C4-2B (cell line): ENCODE measurements at regions not wholly inside any gene's neighbourhood (a gene's known extent, or its start where the extent isn't known, plus 50 kb on each side); places are given as distances from the start of the nearest gene placed in this dataset.

Experiments used
- H3K27ac ChIP-seq: fragments of 450-650 bp; 2 replicates; pipeline ENCODE4 v1.5.1; 2017
- CTCF ChIP-seq: fragments of 450-650 bp; conservative IDR thresholded peaks from 2 replicates; pipeline ENCODE4 v1.5.1; 2017; ENCODE audit warnings: mild to moderate bottlenecking
- ZFX ChIP-seq: fragments of 450-650 bp; IDR thresholded peaks from 2 replicates; pipeline ENCODE4 v1.6.1; 2017

DNA sequence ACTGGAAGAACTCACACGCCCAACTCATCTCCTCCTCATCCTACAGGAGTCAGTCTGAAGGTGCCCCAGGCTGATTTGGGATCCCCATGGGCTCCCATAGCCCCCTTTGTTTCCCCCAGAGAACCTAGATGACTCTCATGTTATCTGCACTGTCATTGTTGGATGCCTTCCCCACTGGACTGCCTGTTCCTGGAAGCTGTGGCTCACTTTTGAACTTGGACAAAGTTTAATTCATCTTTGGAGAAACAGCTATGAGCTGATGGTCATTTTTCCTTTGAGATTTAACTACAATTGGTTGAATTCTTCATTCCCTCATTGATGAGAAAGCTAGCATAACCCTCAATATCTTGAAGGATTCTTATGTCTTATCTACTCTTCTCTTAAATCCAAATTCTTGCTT lies 186.6 kb downstream of the SALL1 start:
- TF ChIP-seq ZFX (no peak), CTCF (no peak)
- H3K27ac ChIP-seq = no peak overlapping the region

- TF ChIP-seq ZFX (no peak), CTCF (no peak)
- no peak overlapping the region for H3K27ac ChIP-seq
Measured at GRCh38 chr16:50961952-50962351, 189.1 kb downstream of the SALL1 start.

- TF ChIP-seq CTCF (no peak), ZFX (no peak)
- H3K27ac ChIP-seq = no peak overlapping the region
Measured at GRCh38 chr16:50960517-50961202, 190.4 kb downstream of the SALL1 start.

- no peak overlapping the region for H3K27ac ChIP-seq
- no peak for TF ChIP-seq ZFX
- TF ChIP-seq CTCF = no peak
Measured at GRCh38 chr16:50957056-50957455, 194.0 kb downstream of the SALL1 start.

- TF ChIP-seq CTCF = no peak
- H3K27ac ChIP-seq = no peak overlapping the region
Measured at GRCh38 chr16:50956637-50957036, 194.4 kb downstream of the SALL1 start.

DNA sequence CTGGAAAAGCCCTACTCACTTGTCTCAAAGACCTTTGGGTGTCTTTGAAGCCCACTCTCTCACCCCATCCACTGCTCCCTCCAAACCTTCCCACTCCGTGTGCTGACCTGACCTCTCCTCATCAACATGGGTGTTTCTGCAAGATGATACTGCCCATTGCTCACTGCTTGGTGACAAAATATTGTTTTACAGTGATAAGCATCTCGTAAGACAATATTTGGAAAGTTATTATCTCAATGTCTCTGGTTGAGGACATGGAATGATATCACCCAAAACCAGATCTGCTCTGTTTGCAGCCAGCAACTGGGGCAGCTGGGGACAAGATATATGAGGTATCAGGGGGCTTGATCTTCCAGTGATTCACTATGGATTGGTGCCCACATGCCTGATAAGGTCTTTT lies 195.8 kb downstream of the SALL1 start:
- TF ChIP-seq ZFX = no peak
- H3K27ac ChIP-seq = no peak overlapping the region

GRCh38 chr16:50954469-50954868 lies 196.6 kb downstream of the SALL1 start:
- TF ChIP-seq CTCF (no peak), ZFX (no peak)
- H3K27ac ChIP-seq = no peak overlapping the region

- TF ChIP-seq CTCF (no peak), ZFX (no peak)
- no peak overlapping the region for H3K27ac ChIP-seq
Measured at GRCh38 chr16:50953290-50953689, 197.8 kb downstream of the SALL1 start.
